ENCODE measurements at regions not wholly inside any gene's neighbourhood (a gene's known extent, or its start where the extent isn't known, plus 50 kb on each side); places are given as distances from the start of the nearest gene placed in this dataset.

DNA sequence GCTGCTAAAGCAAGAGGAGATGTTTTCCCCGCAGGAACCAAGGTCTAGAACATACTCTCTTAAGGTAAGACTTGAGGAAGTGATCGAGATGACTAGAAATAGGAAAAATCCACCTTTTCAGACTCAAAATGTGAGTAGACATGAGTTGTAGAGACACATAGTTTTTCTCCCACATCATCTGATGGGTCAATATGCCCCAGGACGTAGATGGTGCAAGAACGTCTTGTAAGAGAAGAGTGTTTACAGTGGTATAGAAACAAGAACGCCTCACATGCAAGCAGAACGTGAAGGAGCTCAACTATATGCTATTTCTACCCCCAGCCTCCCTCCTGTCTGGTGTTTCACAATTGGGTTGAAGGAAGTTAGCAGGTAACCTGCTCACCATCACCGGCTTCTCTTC lies 144.0 kb upstream of the BACE2 start (continued):
- TF ChIP-seq, protein P1, sequence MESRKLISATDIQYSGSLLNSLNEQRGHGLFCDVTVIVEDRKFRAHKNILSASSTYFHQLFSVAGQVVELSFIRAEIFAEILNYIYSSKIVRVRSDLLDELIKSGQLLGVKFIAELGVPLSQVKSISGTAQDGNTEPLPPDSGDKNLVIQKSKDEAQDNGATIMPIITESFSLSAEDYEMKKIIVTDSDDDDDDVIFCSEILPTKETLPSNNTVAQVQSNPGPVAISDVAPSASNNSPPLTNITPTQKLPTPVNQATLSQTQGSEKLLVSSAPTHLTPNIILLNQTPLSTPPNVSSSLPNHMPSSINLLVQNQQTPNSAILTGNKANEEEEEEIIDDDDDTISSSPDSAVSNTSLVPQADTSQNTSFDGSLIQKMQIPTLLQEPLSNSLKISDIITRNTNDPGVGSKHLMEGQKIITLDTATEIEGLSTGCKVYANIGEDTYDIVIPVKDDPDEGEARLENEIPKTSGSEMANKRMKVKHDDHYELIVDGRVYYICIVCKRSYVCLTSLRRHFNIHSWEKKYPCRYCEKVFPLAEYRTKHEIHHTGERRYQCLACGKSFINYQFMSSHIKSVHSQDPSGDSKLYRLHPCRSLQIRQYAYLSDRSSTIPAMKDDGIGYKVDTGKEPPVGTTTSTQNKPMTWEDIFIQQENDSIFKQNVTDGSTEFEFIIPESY (CRISPR knock-in tag; IDR thresholded peaks at IDR 0.05) = no peak
- TF ChIP-seq ZNF136 (CRISPR knock-in tag; IDR thresholded peaks at IDR 0.05; ENCODE audit: low read depth) (no peak), BHLHE40 (IDR thresholded peaks at IDR 0.05; ENCODE audit: low read length) (no peak), ZNF773 (CRISPR knock-in tag; IDR thresholded peaks at IDR 0.05; ENCODE audit: borderline replicate concordance) (no peak), SAFB2 (CRISPR knock-in tag; IDR thresholded peaks at IDR 0.05; ENCODE audit: borderline replicate concordance, low read depth) (no peak)

DNA sequence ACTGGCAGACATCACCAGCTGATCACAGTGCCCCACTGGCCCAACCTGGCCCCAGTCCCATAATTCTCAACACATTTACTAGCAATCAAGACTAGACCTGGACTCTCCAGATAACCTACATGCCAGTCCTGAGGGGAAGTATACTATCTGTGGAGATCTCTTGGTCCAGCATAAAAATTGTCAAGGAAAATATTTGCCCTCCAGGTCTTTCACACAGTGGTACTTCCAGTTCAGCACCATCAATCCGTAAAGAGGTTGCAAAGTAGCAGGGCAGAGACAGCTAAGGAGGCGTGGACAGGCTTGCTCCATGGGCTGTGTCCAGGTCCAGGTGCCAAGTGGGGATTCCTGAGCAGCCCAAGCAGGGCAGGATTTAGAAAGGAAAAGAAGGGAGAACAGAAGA lies 143.6 kb upstream of the BACE2 start:
- H3K79me2 ChIP-seq (ENCODE audit: insufficient read depth, low read length) = no peaks in the 10 kb centered on the region
- in situ Hi-C loops (cut with HindIII; ENCODE audit: extremely low pct_ligation_motif_present, low pct_unique_long_range_greater_than_20kb) (no loop called here), intact Hi-C loops (cut with micrococcal nuclease; ENCODE audit: unreplicated experiment) (no loop called here)
- no peak for ATAC-seq
- no peaks in the 10 kb centered on the region for H3K36me3 ChIP-seq (replicated peaks in 1 of 2; ENCODE audit: control insufficient read depth in 1 of 2, insufficient read depth in 2 of 2, low read length in 2 of 2)
- FAIRE-seq = no peak
- WGBS (ENCODE audit: low lambda C conversion rate) = 25% methylated on average over 2 of the region's 2 CpGs
- peaks cover 1% of the 10 kb centered on the region for H3K4me1 ChIP-seq (ENCODE audit: insufficient read depth, low read length)
- H2AFZ ChIP-seq (ENCODE audit: low read length) = no peak overlapping the region
- no peak for DNase-seq (ENCODE audit: low spot score)
- H4K20me1 ChIP-seq (ENCODE audit: insufficient read depth, low read length) = no peaks in the 10 kb centered on the region
- no TSS peak for BruUV-seq (replicated peaks)
- no peak overlapping the region for H3K4me3 ChIP-seq (replicated peaks in 1 of 3; ENCODE audit: insufficient read depth in 1 of 3, low read depth in 2 of 3, low read length in 3 of 3)
- no peak overlapping the region for H3K4me2 ChIP-seq (ENCODE audit: low read depth, low read length)
- no peaks in the 10 kb centered on the region; the same call in 1 of the 2 replicates for H3K9me3 ChIP-seq (ENCODE audit: low read length)
- H3K9ac ChIP-seq (ENCODE audit: insufficient read depth, low read depth, low read length) = no peak overlapping the region
- CTCF ChIA-PET (ENCODE audit: low intra/inter-chr PET ratio, low total read pairs) = no interaction called here
- H3K27ac ChIP-seq (ENCODE audit: extremely low read length, insufficient read depth, low read length) = no peak overlapping the region
- TF ChIP-seq, protein P2, sequence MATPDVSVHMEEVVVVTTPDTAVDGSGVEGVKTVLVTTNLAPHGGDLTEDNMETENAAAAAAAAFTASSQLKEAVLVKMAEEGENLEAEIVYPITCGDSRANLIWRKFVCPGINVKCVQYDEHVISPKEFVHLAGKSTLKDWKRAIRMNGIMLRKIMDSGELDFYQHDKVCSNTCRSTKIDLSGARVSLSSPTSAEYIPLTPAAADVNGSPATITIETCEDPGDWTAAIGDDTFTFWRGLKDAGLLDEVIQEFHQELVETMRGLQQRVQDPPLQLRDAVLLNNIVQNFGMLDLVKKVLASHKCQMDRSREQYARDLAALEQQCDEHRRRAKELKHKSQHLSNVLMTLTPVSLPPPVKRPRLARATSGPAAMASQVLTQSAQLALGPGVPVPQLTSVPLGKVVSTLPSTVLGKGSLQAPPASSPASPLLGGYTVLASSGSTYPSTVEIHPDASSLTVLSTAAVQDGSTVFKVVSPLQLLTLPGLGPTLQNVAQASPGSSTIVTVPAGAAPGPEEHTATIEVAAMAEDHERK (CRISPR knock-in tag; IDR thresholded peaks at IDR 0.05; ENCODE audit: low read depth) = no peak
- TF ChIP-seq HNRNPH1 (optimal IDR thresholded peaks at IDR 0.05; ENCODE audit: low read depth, low read length) (no peak), MEF2D (CRISPR knock-in tag; IDR thresholded peaks at IDR 0.05) (no peak), HNF4A (CRISPR knock-in tag; IDR thresholded peaks at IDR 0.05) (no peak), FOSL1 (CRISPR knock-in tag; IDR thresholded peaks at IDR 0.05; ENCODE audit: borderline replicate concordance) (no peak), MTA3 (CRISPR knock-in tag; IDR thresholded peaks at IDR 0.05) (no peak)
- H3K27me3 ChIP-seq (ENCODE audit: control insufficient read depth in 1 of 2, insufficient read depth in 2 of 2, low read length in 2 of 2) = no peaks in the 10 kb centered on the region
- POLR2A ChIA-PET = no interaction called here

Measured in HepG2 (cell line).